ENCODE measurements at regions not wholly inside any gene's neighbourhood (a gene's known extent, or its start where the extent isn't known, plus 50 kb on each side); places are given as distances from the start of the nearest gene placed in this dataset.

DNA sequence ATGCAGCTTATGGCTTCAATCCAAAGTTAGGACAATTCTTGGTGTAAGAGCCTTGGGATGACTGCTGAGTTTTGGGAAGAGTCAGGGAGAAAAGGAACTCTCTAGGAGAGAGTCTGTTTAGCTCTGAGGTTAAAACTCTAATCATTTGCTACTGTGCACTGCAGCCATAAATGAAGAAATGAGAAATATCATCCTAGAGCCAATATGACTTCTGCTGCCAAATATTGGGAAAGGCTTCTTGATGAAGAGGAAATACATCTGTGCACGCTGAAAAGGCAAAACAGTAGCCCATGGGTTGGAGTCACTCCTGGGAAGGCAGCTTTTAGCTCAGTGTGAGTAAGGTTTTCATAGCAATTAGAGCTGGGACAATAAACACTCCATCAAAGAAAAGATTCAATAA lies 308.8 kb downstream of the SFMBT2 start:
- Histone ChIP-seq H3K4me1 (ENCODE audit: control insufficient read depth in 1 of 2, insufficient read depth in 2 of 2, low read length in 2 of 2) (no peaks in the 10 kb centered on the region), H3K36me3 (ENCODE audit: control insufficient read depth in 1 of 2, insufficient read depth in 2 of 2, low read length in 2 of 2) (no peaks in the 10 kb centered on the region), H3K9ac (ENCODE audit: low read length) (no peak overlapping the region), H3K9me2 (ENCODE audit: insufficient read depth) (no peaks in the 10 kb centered on the region), H3K4me3 (replicated peaks in 1 of 2; ENCODE audit: low read depth in 1 of 2, low read length in 2 of 2) (no peak overlapping the region), H3K27me3 (ENCODE audit: insufficient read depth, low read length) (no peaks in the 10 kb centered on the region; the same call in 1 of the 2 replicates), H3K9me3 (ENCODE audit: control insufficient read depth in 1 of 2, insufficient read depth in 1 of 2, low read depth in 1 of 2, low read length in 2 of 2) (no peaks in the 10 kb centered on the region), H3K79me2 (ENCODE audit: insufficient read depth, low read length) (no peaks in the 10 kb centered on the region), H4K20me1 (ENCODE audit: insufficient read depth) (no peaks in the 10 kb centered on the region), H3K27ac (ENCODE audit: low read depth, low read length) (no peak overlapping the region), H2AFZ (ENCODE audit: low read depth, low read length, poor library complexity, severe bottlenecking) (no peak overlapping the region), H3K4me2 (ENCODE audit: low read length) (no peak overlapping the region)
- RAD21 ChIA-PET (ENCODE audit: low non-redundant PET in 1 of 2, low total read pairs in 2 of 2, uncharacterized antibody in 2 of 2, unreplicated experiment in 2 of 2) = no interaction called here
- no peak for TF ChIP-seq RAD21 (IDR thresholded peaks at IDR 0.05; ENCODE audit: low read depth)
- no peak for TF ChIP-seq SIN3A (IDR thresholded peaks at IDR 0.05; ENCODE audit: low read depth)
- no peak for TF ChIP-seq CBX3 (IDR thresholded peaks at IDR 0.05; ENCODE audit: low read depth)
- TF ChIP-seq JUND (IDR thresholded peaks at IDR 0.05) = no peak
- intact Hi-C loops (cut with micrococcal nuclease) = no loop called here
- DNase-seq (ENCODE audit: low read depth, low spot score) = no peak
- ATAC-seq = no peak
- CTCF ChIA-PET = interaction anchor here (1.3 kb wide), 1 partner anchor 19 kb away, joined by 5 read pairs; no protein-coding TSS in a partner anchor
- POLR2A ChIA-PET = no interaction called here
- BruUV-seq (replicated peaks) = no TSS peak

DNA sequence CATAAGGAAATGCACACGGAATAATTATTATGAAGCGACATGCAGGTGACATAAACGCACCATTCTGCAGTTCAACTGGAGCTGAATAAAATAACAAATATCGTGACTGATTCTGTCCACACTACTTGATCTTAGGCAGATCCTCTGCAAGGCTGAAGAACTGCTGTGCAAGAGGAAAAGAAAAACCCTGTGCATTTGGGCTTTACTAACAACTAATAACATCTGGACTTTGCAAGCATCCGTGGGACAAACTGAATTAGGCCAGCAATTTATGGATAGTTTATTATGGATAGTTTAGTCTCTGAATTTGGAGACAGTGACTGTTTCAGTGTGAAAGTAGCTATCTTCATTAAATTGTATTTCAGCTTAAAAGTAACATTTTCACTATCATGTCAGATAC lies 309.4 kb downstream of the SFMBT2 start:
- no peaks in the 10 kb centered on the region; the same call in 1 of the 2 replicates for H3K27me3 ChIP-seq (ENCODE audit: insufficient read depth, low read length)
- RAD21 ChIA-PET (ENCODE audit: low non-redundant PET in 1 of 2, low total read pairs in 2 of 2, uncharacterized antibody in 2 of 2, unreplicated experiment in 2 of 2) = no interaction called here
- no peaks in the 10 kb centered on the region for H3K79me2 ChIP-seq (ENCODE audit: insufficient read depth, low read length)
- no peaks in the 10 kb centered on the region for H3K36me3 ChIP-seq (ENCODE audit: control insufficient read depth in 1 of 2, insufficient read depth in 2 of 2, low read length in 2 of 2)
- intact Hi-C loops (cut with micrococcal nuclease) = no loop called here
- H3K4me1 ChIP-seq (ENCODE audit: control insufficient read depth in 1 of 2, insufficient read depth in 2 of 2, low read length in 2 of 2) = no peaks in the 10 kb centered on the region
- no peaks in the 10 kb centered on the region for H3K9me3 ChIP-seq (ENCODE audit: control insufficient read depth in 1 of 2, insufficient read depth in 1 of 2, low read depth in 1 of 2, low read length in 2 of 2)
- DNase-seq (ENCODE audit: low read depth, low spot score) (no peak), ATAC-seq (no peak)
- H3K27ac ChIP-seq (ENCODE audit: low read depth, low read length) = no peak overlapping the region
- TF ChIP-seq YY1 (IDR thresholded peaks at IDR 0.05; ENCODE audit: extremely low read depth, insufficient replicate concordance, low read depth, low read length) (no peak), EZH2phosphoT487 (IDR thresholded peaks at IDR 0.05; ENCODE audit: borderline replicate concordance) (no peak), FOSL1 (IDR thresholded peaks at IDR 0.05; ENCODE audit: low read depth) (no peak), RAD21 (IDR thresholded peaks at IDR 0.05; ENCODE audit: low read depth) (no peak), SRF (IDR thresholded peaks at IDR 0.05; ENCODE audit: low read depth) (no peak), CEBPB (IDR thresholded peaks at IDR 0.05; ENCODE audit: low read depth) (no peak), POLR2A (IDR thresholded peaks at IDR 0.05; ENCODE audit: borderline replicate concordance, extremely low read depth, insufficient read depth, insufficient read length) (no peak)
- TF ChIP-seq, protein P1, sequence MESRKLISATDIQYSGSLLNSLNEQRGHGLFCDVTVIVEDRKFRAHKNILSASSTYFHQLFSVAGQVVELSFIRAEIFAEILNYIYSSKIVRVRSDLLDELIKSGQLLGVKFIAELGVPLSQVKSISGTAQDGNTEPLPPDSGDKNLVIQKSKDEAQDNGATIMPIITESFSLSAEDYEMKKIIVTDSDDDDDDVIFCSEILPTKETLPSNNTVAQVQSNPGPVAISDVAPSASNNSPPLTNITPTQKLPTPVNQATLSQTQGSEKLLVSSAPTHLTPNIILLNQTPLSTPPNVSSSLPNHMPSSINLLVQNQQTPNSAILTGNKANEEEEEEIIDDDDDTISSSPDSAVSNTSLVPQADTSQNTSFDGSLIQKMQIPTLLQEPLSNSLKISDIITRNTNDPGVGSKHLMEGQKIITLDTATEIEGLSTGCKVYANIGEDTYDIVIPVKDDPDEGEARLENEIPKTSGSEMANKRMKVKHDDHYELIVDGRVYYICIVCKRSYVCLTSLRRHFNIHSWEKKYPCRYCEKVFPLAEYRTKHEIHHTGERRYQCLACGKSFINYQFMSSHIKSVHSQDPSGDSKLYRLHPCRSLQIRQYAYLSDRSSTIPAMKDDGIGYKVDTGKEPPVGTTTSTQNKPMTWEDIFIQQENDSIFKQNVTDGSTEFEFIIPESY (IDR thresholded peaks at IDR 0.05; ENCODE audit: extremely low read depth, insufficient replicate concordance, low read length) = no peak
- TF ChIP-seq, protein P2, sequence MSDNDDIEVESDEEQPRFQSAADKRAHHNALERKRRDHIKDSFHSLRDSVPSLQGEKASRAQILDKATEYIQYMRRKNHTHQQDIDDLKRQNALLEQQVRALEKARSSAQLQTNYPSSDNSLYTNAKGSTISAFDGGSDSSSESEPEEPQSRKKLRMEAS (IDR thresholded peaks at IDR 0.05) = no peak
- no peak overlapping the region for H3K4me2 ChIP-seq (ENCODE audit: low read length)
- H3K4me3 ChIP-seq (replicated peaks in 1 of 2; ENCODE audit: low read depth in 1 of 2, low read length in 2 of 2) = no peak overlapping the region
- H3K9ac ChIP-seq (ENCODE audit: low read length) = no peak overlapping the region
- no peak overlapping the region for H2AFZ ChIP-seq (ENCODE audit: low read depth, low read length, poor library complexity, severe bottlenecking)
- CTCF ChIA-PET = no interaction called here
- BruUV-seq (replicated peaks) = no TSS peak
- H3K9me2 ChIP-seq (ENCODE audit: insufficient read depth) = no peaks in the 10 kb centered on the region
- POLR2A ChIA-PET = no interaction called here
- H4K20me1 ChIP-seq (ENCODE audit: insufficient read depth) = no peaks in the 10 kb centered on the region

All from HCT116 (cell line).